GM19397 (cell line): ENCODE measurements at regions not wholly inside any gene's neighbourhood (a gene's known extent, or its start where the extent isn't known, plus 50 kb on each side); places are given as distances from the start of the nearest gene placed in this dataset.

Experiments
- ATAC-seq: cut with Tn5 transposase; IDR thresholded peaks from one replicate; pipeline ENCODE4 v1.9.1; 2021; ENCODE audit warnings: mild to moderate bottlenecking, moderate library complexity; ENCODE audit not compliant: unreplicated experiment

DNA sequence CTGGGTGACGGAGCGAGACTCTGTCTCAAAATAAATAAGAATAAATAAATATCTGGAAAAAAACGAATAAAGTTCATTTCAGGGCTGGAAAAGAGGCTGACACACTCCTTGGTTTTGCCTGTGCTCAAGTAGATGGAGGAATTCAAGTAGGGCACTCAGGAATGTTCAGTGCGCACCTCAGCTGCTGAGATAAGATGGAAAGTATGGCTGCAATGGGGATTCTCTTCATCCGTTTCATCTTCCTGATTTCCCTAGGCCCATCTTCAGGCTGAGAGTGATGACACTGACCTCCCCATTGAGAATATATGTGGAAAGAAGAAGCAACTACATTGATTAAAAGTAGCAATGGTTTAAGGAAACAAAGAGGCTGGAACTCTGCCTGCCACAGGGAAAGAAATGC, 130.5 kb upstream of the ZNF644 start:
- ATAC-seq = no peak

DNA sequence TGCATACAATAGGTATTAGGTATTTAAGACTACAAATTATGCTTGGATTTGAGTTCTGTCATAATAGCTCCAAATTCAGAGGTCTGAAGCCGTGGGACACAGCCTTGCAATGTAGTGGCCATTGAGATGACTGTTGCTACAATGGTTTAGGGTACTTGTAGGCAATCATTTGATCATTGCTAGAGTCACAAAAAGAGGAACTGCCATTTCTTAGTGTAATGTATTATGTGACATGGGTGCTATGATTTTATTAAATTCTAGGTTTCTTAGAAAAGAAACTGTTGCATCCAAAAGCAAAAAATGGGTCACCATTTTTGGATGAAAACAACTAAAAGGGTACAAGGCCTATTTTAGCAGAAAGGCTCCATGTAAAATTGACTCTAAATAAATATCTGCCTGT, 129.9 kb upstream of the ZNF644 start:
- no peak for ATAC-seq

DNA sequence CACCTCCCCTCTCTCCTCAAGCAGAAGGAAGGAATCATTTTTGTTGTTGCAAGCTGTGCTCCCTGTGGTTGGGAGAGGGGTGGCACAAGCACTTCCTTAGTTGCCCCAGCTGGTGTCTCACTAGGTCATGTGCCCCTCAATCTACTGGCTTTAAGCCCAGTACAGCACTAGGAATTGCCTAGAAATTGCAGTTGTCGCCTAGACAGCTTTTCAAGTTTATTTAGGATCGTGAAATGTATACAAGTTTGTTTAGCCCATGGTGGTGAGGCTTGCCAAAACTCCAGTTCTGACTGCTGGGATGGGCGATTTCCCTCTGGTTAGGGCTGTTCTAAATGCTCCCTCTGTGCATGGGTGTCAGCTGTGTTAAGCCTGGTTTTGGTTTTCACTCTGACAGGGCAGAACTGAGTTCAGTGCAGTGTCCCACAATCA, 126.8 kb upstream of the ZNF644 start:
- ATAC-seq = no peak

DNA sequence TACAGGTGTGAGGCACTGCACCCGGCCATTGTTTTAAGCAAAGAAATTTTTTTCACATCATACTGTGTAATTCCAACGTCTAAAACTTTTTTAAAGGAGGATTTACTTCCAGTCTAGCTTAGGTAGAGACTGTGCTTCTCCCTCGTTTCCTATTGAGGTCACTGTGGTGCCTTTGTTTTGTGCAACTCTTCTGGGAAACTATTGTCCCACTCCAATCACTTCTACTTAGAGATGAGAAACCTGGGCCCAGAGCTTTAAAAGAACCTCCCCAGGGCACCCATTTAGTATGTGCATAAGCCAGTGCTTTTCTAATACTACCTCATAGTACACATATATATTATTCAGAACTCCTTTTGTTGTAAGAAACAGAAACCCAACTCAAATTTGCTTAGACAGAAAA, 120.0 kb upstream of the ZNF644 start:
- ATAC-seq = no peak

DNA sequence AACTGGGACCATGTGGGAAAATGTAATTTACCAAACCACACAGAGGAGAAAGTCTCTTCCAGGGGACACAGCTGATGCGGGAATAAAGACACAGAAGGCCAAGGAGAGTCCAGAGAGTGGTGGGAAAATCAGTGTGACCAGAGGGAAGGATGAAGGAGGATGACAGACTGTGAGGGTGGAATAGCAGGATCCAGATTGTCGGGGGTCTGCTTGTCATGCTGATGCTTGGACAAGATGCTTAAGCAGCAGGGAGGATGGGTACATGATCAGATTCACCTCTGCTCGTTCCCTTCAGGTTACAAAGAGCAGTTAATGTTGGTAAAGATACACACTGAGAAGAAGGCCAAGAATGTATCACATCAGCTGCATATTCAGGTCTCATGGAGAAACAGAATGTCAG, 117.1 kb upstream of the ZNF644 start:
- ATAC-seq = no peak

DNA sequence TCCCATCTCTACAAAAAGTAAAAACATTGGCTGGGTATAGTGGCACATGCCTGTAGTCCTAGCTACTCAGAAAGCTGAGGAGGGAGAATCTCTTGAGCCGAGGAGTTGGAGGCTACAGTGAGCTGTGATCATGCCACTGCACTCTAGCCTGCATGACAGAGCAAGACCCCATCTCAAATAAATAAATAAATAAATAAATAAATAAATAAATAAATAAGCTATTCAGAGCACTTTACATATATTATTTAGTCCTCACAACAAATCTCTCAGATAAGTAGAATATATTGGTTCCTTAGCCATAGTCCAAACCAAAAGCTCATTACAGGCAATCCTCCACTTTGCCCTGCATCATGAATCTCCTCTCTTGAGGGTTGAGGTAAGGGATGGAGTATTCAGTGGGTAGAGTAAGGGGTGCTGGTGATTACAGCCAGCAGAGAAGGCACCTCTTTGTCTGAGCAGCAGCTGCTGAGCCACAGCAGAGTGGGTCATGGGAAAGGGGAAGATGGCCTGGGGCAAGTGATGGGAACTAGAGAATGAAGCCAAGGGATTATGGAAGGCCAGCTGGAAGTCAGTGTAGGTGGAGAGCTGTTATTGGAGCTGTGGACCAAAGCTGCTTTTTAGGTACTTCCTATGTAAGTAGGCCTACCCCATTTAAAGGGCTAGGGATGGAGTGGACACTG, 115.5 kb upstream of the ZNF644 start:
- ATAC-seq = no peak

DNA sequence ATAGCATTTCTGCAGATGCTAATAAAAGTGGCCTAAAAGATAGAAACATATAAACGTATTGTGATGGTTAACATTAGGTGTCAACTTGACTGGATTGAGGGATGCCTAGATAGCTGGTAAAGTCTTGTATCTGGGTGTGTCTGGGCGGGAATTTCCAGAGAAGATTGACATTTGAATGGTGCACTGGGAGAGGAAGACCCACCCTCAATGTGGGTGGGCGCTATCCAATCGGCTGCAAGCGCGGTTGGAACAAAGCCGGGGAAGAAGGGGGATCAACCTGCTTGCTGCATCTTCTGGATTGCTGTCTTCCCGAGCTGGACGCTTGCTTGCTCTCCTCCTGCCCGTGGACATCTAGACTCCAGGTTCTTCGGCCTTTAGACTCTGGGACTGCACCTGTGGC, 114.0 kb upstream of the ZNF644 start:
- no peak for ATAC-seq

DNA sequence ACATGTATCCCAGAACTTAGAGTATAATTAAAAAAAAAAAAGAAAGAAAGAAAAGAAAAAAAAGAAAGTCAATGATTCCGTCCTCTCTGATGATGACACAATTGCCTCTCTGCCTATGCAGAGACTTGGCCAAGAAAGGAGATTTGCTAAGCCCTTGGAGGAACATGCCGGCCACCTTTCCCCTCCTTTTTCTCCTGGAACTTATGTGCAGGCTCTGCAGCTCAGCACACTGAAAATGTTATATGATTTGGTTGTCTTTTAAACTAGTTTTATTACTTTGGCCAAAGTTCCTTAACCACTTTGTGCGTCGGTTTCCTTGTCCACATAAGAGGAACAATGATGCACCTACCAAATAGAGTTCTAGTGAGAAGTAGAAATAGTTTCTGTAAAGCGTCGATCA, 111.4 kb upstream of the ZNF644 start:
- ATAC-seq = no peak

DNA sequence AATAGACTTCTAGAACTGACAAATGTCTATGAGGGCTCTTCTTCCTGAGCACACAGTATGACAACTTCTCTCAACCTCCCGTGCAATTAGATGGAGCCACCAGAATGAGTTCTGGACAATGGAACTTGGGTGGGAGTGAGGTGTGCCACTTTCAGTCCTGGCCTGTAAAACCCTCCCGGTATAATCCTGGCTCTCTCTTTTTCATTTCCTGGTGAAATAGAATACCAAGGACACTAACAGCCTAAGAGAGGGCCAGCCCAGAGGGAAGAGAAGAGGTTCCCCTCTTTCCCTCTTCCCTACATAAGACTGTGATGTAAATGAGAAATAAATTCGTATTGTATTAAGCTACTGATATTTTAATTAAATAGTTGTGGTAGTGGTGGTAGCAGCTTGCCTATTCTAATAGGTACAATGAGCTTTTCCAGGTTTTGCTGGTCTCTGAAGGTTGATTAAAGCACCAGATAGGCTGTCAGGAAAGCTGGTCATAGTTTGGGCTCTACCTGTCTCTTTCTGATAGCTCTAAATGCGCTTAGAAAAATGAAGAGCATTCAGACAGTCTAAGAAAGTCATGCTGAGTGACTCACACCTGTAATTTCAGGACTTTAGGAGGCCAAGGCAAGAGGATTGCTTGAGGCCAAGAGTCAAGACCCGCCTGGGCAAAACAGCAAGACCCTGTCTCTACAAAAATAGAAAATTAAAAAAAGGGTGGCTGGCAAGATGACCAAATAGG, 108.6 kb upstream of the ZNF644 start:
- no peak for ATAC-seq

DNA sequence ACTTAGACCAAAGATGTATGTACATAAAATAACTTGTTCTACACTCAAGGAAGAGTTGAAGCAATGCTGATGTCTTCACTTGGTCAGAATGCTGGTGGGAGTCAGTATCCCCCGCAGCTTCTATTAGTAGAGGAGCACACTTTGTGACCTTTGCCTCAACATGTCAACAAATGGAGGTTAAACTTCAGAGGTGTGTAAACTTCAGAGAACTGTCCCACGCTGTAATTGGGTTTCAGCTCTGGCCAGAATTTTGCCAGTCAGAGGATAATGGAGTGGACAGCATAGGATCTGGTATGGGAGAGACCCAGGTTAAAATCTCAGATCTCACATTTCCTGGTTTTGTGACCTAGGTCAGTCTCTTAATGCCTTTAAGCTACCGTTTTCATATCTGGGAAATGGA, 107.6 kb upstream of the ZNF644 start:
- ATAC-seq = no peak

DNA sequence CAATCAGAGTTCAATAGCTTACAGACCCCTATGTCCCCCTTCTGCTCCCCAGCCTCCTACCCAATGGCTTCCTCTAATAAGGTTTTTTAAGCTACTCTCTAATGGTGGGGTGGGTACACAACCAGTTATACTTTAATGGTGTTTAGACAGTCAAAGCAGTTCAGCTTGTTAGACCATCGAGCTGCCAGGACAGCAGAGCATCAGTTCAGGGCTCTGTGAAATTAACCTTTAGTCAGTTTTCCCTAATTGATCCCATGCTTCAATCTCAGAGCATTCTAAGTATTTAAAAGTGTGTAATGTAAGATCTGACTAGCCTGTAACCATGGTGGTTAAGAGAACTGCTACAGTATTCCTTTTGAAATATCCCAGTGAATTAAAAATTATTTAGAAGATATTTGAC, 107.2 kb upstream of the ZNF644 start:
- no peak for ATAC-seq

DNA sequence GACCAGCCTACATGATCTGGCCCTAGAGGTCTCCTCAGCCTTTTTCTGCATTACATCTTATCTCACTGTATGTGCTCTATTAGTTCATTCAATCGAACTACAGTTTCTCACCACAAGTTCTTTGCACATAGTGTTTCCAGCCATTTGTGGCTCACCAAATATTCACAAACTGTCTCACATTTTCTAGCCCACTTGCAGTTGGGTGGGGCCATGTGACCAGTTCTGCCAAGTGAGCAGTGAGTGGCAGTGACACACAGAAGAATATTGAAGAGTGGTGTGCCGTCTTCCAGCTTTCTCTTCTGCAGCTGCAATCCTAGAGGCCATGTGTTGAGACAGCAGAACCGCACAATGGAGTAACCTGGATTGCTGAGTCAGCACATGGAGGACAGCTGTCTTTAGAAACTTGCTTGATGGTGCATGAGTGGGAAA, 103.2 kb upstream of the ZNF644 start:
- no peak for ATAC-seq

DNA sequence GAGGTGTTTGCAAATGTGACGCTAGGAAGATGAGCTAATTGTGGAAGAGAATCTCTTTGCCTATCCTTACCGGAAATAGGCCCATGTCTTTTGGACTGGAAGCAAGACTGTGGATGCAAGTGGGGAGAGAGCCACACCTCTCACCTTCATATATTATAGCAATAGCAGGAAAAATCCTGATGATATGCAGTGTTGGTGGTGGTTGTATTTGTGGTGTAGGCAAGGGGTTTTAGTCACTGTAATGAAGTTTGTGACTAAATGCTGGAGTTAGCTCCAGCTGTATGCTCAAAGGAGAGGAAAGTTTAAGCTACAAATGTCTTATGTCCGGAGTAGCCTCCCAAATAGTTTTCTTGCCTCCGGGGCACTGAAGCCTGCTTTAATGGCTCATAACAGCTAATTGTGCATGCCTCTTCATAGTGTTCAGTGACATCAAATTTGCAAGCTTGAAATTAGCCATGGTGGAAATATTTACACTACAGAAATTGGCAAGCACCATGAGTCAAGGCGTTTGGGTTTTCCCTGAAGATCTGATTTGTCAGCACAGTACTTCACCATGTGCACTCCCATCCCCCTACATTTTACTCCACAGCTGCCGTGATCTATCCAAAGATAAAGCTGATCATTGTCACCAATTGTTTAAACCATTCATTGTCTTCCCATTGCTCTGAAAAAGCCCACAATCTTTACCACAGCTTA, 102.6 kb upstream of the ZNF644 start:
- ATAC-seq = no peak

DNA sequence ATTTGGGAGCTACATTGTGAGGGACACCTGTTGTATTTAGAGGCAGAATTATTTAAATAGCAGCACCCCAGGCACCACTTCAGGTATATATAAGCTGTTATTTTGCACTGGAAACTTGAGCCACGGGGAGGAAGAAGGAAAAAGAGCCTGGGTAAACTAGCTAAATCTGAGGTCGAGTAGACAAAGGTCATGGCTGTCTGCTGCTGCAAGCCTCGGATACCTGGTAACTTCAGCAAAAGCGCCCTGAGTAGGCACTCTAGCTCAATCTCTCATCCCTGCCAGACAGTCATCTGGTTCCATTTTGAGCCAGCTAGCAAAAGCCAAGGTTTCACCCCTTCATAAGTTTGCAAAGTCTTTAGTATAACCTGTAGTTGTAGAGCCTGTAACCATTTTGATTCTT, 101.9 kb upstream of the ZNF644 start:
- no peak for ATAC-seq

DNA sequence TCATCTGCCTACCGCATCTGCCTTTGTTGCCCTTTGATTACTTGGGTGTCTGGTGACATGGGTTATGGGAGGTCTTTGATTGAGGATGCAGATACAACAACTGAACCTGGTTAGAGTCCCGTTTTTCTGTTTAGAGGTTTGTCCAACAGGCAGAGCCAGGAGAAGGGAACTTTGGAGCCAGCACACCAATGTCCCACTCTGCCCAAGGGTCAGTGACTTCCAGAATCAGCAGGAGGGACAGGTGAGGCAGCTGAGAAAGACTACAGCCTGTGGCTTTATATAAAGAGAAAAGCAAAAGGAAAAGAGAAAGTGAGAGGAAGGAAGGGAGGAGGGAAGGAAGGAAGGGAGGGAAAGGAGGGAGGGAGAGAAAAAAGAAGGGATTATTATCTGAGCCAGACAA, 101.5 kb upstream of the ZNF644 start:
- ATAC-seq = no peak

DNA sequence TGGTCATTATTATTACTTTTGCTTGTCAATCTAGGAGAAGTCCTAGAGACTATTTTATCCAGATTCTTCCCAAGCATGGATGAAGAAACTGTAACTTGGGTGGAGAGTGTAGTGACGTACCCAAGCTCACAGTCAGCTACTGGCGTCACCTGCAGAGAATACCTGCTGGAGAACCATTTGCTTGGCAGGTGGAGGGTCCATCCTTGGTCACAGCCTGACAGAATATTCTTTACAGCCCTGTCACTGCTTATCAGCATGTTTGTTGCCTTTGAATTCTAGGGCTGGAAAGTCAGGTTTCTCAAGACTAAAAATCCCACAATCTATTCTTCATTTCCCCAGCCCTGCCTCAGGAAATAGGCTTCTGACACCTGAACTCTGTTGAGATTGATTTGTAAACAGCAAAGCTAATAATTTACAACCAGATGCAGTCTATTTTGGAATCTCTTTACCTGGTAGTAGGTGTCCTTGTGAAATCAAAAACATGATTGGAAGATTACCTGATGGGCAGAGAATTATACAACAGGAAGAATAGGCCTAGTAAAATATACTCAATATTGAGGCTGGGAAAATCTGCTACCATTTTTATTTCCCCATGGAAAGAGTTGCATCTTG, 100.4 kb upstream of the ZNF644 start:
- no peak for ATAC-seq

DNA sequence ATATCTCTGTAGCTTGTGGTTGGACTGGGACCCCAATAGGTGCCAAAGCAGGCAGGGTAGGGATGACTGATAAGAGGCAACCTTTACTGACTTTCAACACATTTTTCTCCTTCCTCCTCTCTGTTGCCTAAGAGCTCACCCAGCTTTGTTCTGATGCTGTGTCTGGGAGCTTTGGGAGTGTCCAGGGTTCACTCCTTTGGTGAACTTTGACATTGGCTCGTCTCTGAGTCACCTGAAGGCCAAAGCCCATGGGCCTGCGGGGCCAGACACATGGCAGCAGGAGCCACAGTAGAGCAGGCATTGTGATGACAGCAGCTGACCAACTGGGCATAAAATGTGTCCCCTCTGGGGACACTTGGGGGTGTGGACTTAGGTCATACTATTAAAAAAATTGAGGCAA, 99.5 kb upstream of the ZNF644 start:
- ATAC-seq = no peak

DNA sequence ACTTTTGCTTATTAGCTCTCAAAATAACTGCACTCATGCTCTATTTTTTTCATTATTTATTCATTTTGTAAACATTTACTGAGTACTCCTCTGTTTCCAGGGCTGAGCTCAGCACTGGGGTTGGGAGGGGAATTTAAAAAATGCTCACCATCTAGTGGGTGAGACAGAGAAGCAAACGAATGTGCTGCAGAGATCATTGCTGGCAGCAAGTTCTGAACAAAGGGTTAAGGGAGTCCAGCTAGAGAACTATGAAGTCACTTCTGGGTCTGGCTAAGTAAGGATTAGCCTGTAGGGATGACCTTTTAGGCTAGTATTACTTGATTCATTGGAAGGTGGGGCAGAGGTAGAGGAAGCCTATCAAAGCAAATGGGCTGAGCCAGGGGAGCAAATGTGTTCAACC, 99.1 kb upstream of the ZNF644 start:
- no peak for ATAC-seq

DNA sequence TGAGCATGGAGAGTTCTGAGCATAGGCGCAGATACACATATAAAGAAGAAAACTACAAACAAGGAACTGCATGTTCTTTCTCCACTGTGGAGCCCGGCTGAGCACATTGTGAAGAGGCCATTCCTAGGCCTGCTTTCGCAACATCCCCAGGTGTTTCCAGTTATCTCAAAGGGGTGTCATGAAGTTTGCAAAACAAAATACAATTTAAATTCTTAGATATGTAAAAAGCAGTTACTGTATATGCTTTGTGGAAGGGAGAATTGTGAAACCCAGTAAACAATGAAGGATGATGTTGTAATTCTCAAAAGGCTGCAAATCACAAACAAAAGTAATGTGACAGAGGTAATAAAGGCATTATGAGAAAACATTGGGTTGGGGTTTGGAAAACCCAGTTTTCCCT, 98.6 kb upstream of the ZNF644 start:
- no peak for ATAC-seq

DNA sequence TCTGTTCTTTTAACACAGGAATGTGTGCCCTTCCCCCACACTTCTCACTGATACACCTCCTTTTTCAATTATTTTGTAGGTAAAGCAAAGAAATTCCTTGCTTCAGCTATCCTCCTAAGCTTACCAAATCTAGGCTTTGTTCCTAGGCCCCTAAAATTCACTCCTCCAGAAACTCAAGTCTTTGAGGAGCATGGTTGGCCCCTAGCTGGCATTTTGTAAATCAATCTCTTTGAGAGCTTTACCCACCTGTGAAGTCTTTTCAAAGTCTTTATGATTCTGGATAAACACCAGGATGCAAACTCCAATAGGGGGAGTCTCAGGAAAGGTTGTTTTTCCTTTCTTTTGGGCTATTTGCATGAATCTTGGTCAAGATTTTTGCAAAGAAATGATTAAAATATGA, 82.9 kb upstream of the ZNF644 start:
- no peak for ATAC-seq

DNA sequence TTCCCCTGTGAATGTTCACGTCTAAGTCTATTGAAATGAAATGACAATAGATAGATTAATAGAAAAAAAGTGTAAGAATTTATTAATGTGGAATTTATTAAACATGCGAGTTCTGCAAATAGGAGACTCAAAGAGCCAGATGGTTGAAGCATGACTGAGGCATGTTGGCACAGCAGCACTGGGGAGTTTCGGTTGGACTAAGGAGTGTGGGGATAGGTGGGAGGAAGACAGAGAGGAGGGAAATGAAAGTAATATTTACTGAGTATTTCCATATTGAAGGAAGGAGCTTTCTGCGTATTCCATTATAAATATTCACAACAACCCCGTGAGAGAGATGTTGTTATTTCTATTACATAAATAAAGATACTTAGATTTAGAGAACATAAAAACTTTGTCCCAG, 79.5 kb upstream of the ZNF644 start:
- no peak for ATAC-seq
